ENCODE measurements at regions not wholly inside any gene's neighbourhood (a gene's known extent, or its start where the extent isn't known, plus 50 kb on each side); places are given as distances from the start of the nearest gene placed in this dataset.
A peak's percentile ranks its signal among the peaks of the same experiment; 100 is the strongest.
"Not testable (repeated sequence)": the region's sequence is repeated elsewhere in the genome, so short reads cannot be mapped to it uniquely, and the experiment has no call there.

DNA sequence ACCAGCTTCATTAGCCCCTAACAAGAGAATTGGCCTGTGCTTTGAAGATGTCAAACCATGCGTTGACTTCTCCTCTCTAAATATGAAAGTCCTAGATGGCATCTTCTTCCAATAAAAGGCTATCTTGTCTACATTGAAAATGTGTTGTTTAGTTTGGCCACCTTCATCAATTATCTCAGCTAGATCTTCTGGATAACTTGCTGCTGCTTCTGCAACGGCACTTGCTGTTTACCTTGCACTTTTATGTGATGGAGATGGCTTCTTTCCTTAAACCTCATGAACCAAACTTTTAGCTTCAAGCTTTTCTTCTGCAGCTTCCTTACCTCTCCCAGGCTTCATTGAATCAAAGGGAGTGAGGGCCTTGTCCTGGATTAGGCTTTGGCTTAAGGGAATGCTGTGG lies 58.6 kb upstream of the CSNK1E start:
- not testable (repeated sequence) for DNase-seq

- DNase-seq, result not testable (repeated sequence)
These were observed 57.8 kb upstream of the CSNK1E start for GRCh38 chr22:38375005-38375404.

DNA sequence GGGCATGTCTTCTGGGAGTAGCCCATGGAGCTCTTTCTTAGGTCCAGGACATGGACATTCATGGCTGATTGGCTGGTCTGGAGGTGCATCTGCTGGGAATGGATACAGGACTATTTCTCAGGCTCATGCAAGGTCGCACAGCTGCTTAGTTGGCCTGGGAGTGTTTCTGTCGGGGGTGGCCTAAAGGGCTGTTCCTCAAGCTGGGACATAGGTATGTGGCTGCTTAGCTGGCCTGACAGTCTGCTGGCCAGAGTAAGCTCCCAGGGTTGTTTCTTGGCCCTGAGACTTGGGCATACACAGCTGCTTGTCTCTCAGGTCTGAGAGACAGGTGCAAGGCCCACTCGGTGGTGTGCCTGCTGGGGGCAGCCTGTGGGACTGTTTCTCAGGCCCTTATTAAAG lies 57.2 kb upstream of the CSNK1E start:
- DNase-seq, result not testable (repeated sequence)

DNA sequence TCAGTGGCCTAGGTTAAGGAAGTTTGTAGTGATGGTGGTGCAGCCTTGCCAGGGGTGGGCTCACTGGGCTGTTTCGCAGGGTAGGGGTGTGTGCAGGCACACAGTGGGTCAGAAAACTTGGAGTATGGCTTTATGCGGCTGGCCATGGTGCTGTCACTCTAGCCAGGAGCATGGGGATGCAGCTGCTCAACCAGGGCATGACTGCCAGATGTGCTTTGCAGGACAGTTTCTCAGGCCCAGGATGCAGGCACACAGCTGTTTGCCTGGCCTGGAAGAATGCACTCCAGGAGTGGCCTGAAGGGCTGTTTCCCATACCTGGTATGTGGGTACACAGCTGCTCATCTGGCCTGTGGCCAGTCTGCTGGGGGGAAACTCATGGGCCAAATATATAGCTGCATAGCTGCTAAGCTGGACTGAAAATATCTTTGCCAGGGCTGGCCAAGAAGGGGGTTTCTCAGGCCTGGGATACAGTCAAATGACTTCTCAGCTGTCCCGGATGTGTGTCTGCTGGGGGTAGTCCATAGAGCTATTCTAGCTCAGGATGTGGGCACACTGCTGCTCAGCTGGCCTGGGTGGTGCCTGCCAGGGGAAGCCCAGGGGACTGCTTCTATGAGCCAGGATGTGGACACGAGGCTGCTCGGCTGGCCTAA lies 56.7 kb upstream of the CSNK1E start:
- peak; percentile 44 to 56 for DNase-seq

GRCh38 chr22:38372665-38373064 lies 55.4 kb upstream of the CSNK1E start:
- not testable (repeated sequence) for DNase-seq

- DNase-seq, result not testable (repeated sequence)
These were observed 53.3 kb upstream of the CSNK1E start for GRCh38 chr22:38370490-38370889.

- not testable (repeated sequence) for DNase-seq
These were observed 51.9 kb upstream of the CSNK1E start for GRCh38 chr22:38369132-38369531.
